SH-SY5Y (cell line): ENCODE measurements at regions not wholly inside any gene's neighbourhood (a gene's known extent, or its start where the extent isn't known, plus 50 kb on each side); places are given as distances from the start of the nearest gene placed in this dataset.

Experiments
- GATA2 ChIP-seq: IDR thresholded peaks from 2 replicates; pipeline ENCODE4 v1.6.1; 2011; ENCODE audit warnings: mild to moderate bottlenecking, low read depth, low read length
- GATA3 ChIP-seq: IDR thresholded peaks from 2 replicates; pipeline ENCODE4 v1.6.1; 2011; ENCODE audit warnings: low read depth, mild to moderate bottlenecking, low read length, moderate library complexity

DNA sequence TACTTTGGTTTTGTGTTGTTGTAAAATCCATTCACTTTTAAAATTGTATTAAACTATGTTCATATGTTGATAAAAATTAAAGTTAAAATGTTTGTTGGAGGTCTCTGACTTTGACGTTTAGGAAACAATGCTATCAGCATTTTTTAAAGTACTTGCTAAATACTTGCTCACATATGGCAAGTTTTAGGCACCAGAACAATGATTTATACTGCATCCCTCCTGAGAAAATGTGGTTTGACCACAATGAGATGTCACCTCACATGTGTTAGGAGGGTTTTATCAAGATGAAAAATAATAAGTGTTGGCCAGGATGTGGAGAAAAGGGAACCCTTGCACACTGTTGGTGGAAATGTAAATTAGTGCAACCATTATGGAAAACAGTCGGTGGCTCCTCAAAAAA, 180.8 kb downstream of the HSD17B3 start:
- TF ChIP-seq GATA2 (no peak), GATA3 (no peak)
